Mesenchymal stem cell (in vitro differentiated cells and primary cell): ENCODE measurements at regions not wholly inside any gene's neighbourhood (a gene's known extent, or its start where the extent isn't known, plus 50 kb on each side); places are given as distances from the start of the nearest gene placed in this dataset.

Experiments
- DNase-seq: peaks from one replicate; pipeline ENCODE4 v3.0.0-alpha.2; 2013
- H2AFZ ChIP-seq: one replicate; pipeline ENCODE4 v1.6.1; 2013; ENCODE audit warnings: low read depth, mild to moderate bottlenecking, control low read depth, inconsistent platforms, low read length, moderate library complexity
- H2AK5ac ChIP-seq: 2 replicates; pipeline ENCODE4 v1.6.1; 2013; ENCODE audit warnings: low read length, moderate library complexity, mild to moderate bottlenecking, inconsistent platforms; ENCODE audit not compliant: severe bottlenecking
- H2BK120ac ChIP-seq: one replicate; pipeline ENCODE4 v1.6.1; 2013; ENCODE audit warnings: low read depth, mild to moderate bottlenecking, inconsistent platforms, low read length, moderate library complexity
- H2BK12ac ChIP-seq, 2 experiments: one replicate each; pipeline ENCODE4 v1.6.1; 2013; ENCODE audit warnings: inconsistent platforms in 2 of 2, low read length in 2 of 2, mild to moderate bottlenecking in 2 of 2, moderate library complexity in 2 of 2, control low read depth in 1 of 2
- H2BK15ac ChIP-seq: one replicate; pipeline ENCODE4 v1.6.1; 2013; ENCODE audit warnings: mild to moderate bottlenecking, low read depth, inconsistent platforms; ENCODE audit not compliant: poor library complexity, severe bottlenecking
- H2BK5ac ChIP-seq: 2 replicates; pipeline ENCODE4 v1.6.1; 2013; ENCODE audit warnings: low read depth, mild to moderate bottlenecking, low read length, control low read depth, inconsistent platforms; ENCODE audit not compliant: poor library complexity, severe bottlenecking
- H3K14ac ChIP-seq, 2 experiments: one replicate each; pipeline ENCODE4 v1.6.1; 2013; ENCODE audit warnings: inconsistent platforms in 2 of 2, low read length in 2 of 2, control low read depth in 1 of 2, mild to moderate bottlenecking in 1 of 2, moderate library complexity in 1 of 2
- H3K18ac ChIP-seq, 2 experiments: one replicate each; pipeline ENCODE4 v1.6.1; 2013; ENCODE audit warnings: inconsistent platforms in 2 of 2, low read length in 2 of 2, control low read depth in 1 of 2, low read depth in 1 of 2, mild to moderate bottlenecking in 1 of 2
- H3K23ac ChIP-seq, 2 experiments: one replicate each; pipeline ENCODE4 v1.6.1; 2013; ENCODE audit warnings: inconsistent platforms in 2 of 2, low read length in 2 of 2, mild to moderate bottlenecking in 2 of 2, moderate library complexity in 2 of 2, control low read depth in 1 of 2
- H3K27ac ChIP-seq: 2 replicates; pipeline ENCODE4 v1.5.1; 2013; ENCODE audit warnings: mild to moderate bottlenecking, moderate library complexity, low read length, control low read depth, inconsistent platforms; ENCODE audit not compliant: poor library complexity, severe bottlenecking
- H3K27me3 ChIP-seq, 2 experiments: 2 replicates each; pipeline versions ENCODE4 v1.6.1 to v1.7.0; 2013; ENCODE audit warnings: low read length in 2 of 2, mild to moderate bottlenecking in 2 of 2, moderate library complexity in 2 of 2, control low read depth in 1 of 2, inconsistent platforms in 1 of 2; ENCODE audit not compliant: control insufficient read depth in 1 of 2, insufficient read depth in 1 of 2
- H3K36me3 ChIP-seq, 2 experiments: 2 replicates each; pipeline versions ENCODE4 v1.6.1 to v1.7.0; 2013; ENCODE audit warnings: low read length in 2 of 2, control low read depth in 1 of 2, inconsistent platforms in 1 of 2, low read depth in 1 of 2, mild to moderate bottlenecking in 1 of 2; ENCODE audit not compliant: insufficient read depth in 2 of 2, control insufficient read depth in 1 of 2
- H3K4ac ChIP-seq, 2 experiments: one replicate each; pipeline ENCODE4 v1.6.1; 2013; ENCODE audit warnings: inconsistent platforms in 2 of 2, low read length in 2 of 2, mild to moderate bottlenecking in 2 of 2, moderate library complexity in 2 of 2, control low read depth in 1 of 2, low read depth in 1 of 2
- H3K4me1 ChIP-seq: 2 replicates; pipeline ENCODE4 v1.6.1; 2013; ENCODE audit warnings: low read depth, low read length, control low read depth; ENCODE audit not compliant: control insufficient read depth, insufficient read depth
- H3K4me2 ChIP-seq: 2 replicates; pipeline ENCODE4 v1.6.1; 2013; ENCODE audit warnings: low read length, mild to moderate bottlenecking, inconsistent platforms; ENCODE audit not compliant: poor library complexity, severe bottlenecking
- H3K4me3 ChIP-seq, 2 experiments: 2 replicates each; pipeline versions ENCODE4 v1.5.1 to v1.7.0; 2013; ENCODE audit warnings: low read length in 2 of 2, mild to moderate bottlenecking in 2 of 2, control low read depth in 1 of 2, low read depth in 1 of 2; ENCODE audit not compliant: insufficient read depth in 1 of 2
- H3K79me1 ChIP-seq: replicated peaks from 2 replicates; pipeline ENCODE4 v1.6.1; 2013; ENCODE audit warnings: mild to moderate bottlenecking, control low read depth, low read length, inconsistent platforms; ENCODE audit not compliant: poor library complexity, severe bottlenecking
- H3K9ac ChIP-seq: 2 replicates; pipeline ENCODE4 v1.7.0; 2013; ENCODE audit warnings: mild to moderate bottlenecking, low read length, moderate library complexity
- H3K9me3 ChIP-seq: 2 replicates; pipeline ENCODE4 v1.7.0; 2013; ENCODE audit warnings: mild to moderate bottlenecking, low read length; ENCODE audit not compliant: control insufficient read depth
- H4K8ac ChIP-seq: one replicate; pipeline ENCODE4 v1.6.1; 2013; ENCODE audit warnings: inconsistent platforms, mild to moderate bottlenecking, low read length, moderate library complexity
- H4K91ac ChIP-seq: one replicate; pipeline ENCODE4 v1.6.1; 2013; ENCODE audit warnings: mild to moderate bottlenecking, low read length, inconsistent platforms
- WGBS: methylation state at CpG from one replicate; pipeline ENCODE4 v1.1.7; 2013; ENCODE audit warnings: mixed read lengths; 5-methylcytosine and 5-hydroxymethylcytosine counted together

- Histone ChIP-seq H3K4me1 (no peaks in the 10 kb centered on the region), H3K18ac (no peak overlapping the region), H2AK5ac (no peak overlapping the region), H2BK5ac (no peak overlapping the region), H3K36me3 (no peaks in the 10 kb centered on the region), H3K14ac (no peak overlapping the region), H3K4me2 (no peak overlapping the region), H3K4ac (no peak overlapping the region), H2BK12ac (no peak overlapping the region), H3K9ac (no peak overlapping the region), H2BK120ac (no peak overlapping the region), H4K8ac (no peak overlapping the region), H4K91ac (no peak overlapping the region), H3K4me3 (no peak overlapping the region), H2BK15ac (no peak overlapping the region), H3K9me3 (peaks cover 6% of the 10 kb centered on the region), H2AFZ (no peak overlapping the region), H3K23ac (no peak overlapping the region), H3K79me1 (no peaks in the 10 kb centered on the region), H3K27ac (no peak overlapping the region), H3K27me3 (no peaks in the 10 kb centered on the region)
- DNase-seq = no peak
- WGBS = 100% methylated on average over 4 of the region's 4 CpGs
Observed at GRCh38 chr19:31171936-31172335, 177.3 kb downstream of the TSHZ3 start.

- 73% methylated on average over 1 of the region's 2 CpGs for WGBS
- H3K14ac ChIP-seq = no peak overlapping the region
- no peak overlapping the region for H2AK5ac ChIP-seq
- no peak overlapping the region for H3K23ac ChIP-seq
- no peak overlapping the region for H4K91ac ChIP-seq
- H3K79me1 ChIP-seq = no peaks in the 10 kb centered on the region
- H2BK12ac ChIP-seq = no peak overlapping the region
- H3K36me3 ChIP-seq = no peaks in the 10 kb centered on the region
- H3K4ac ChIP-seq = no peak overlapping the region
- no peak overlapping the region for H3K27ac ChIP-seq
- H3K18ac ChIP-seq = no peak overlapping the region
- H3K9ac ChIP-seq = no peak overlapping the region
- no peak for DNase-seq
- H3K4me2 ChIP-seq = no peak overlapping the region
- no peaks in the 10 kb centered on the region for H3K9me3 ChIP-seq
- H2AFZ ChIP-seq = no peak overlapping the region
- H2BK15ac ChIP-seq = no peak overlapping the region
- H3K4me1 ChIP-seq = peaks cover 2% of the 10 kb centered on the region
- no peaks in the 10 kb centered on the region for H3K27me3 ChIP-seq
- no peak overlapping the region for H2BK5ac ChIP-seq
- no peak overlapping the region for H2BK120ac ChIP-seq
- H4K8ac ChIP-seq = no peak overlapping the region
- H3K4me3 ChIP-seq = no peak overlapping the region
Observed at GRCh38 chr19:31170046-31170445, 179.2 kb downstream of the TSHZ3 start.

- Histone ChIP-seq H3K27me3 (no peaks in the 10 kb centered on the region), H2AK5ac (no peak overlapping the region), H2AFZ (no peak overlapping the region), H3K14ac (no peak overlapping the region), H3K79me1 (no peaks in the 10 kb centered on the region), H3K4me2 (no peak overlapping the region), H3K36me3 (no peaks in the 10 kb centered on the region), H2BK5ac (no peak overlapping the region), H3K4me1 (peaks cover 11% of the 10 kb centered on the region), H3K27ac (no peak overlapping the region), H3K23ac (no peak overlapping the region), H3K18ac (no peak overlapping the region), H3K9ac (no peak overlapping the region), H3K4me3 (no peak overlapping the region), H3K9me3 (no peaks in the 10 kb centered on the region), H3K4ac (peak overlapping the region in 1 of 2 experiments; percentile 24), H4K8ac (no peak overlapping the region), H4K91ac (no peak overlapping the region), H2BK12ac (no peak overlapping the region), H2BK120ac (no peak overlapping the region), H2BK15ac (no peak overlapping the region)
- WGBS = 83% methylated on average over 8 of the region's 8 CpGs
- no peak for DNase-seq
Observed at GRCh38 chr19:31168106-31168625, 181.1 kb downstream of the TSHZ3 start.

- no peak overlapping the region for H4K8ac ChIP-seq
- H3K9me3 ChIP-seq = no peaks in the 10 kb centered on the region
- no peak overlapping the region for H2BK5ac ChIP-seq
- no peak overlapping the region for H2BK15ac ChIP-seq
- H2BK120ac ChIP-seq = no peak overlapping the region
- H2AK5ac ChIP-seq = no peak overlapping the region
- no peak overlapping the region for H3K14ac ChIP-seq
- H4K91ac ChIP-seq = no peak overlapping the region
- peaks cover 11% of the 10 kb centered on the region for H3K4me1 ChIP-seq
- H3K4me3 ChIP-seq = no peak overlapping the region
- no peaks in the 10 kb centered on the region for H3K79me1 ChIP-seq
- no peak overlapping the region for H3K9ac ChIP-seq
- no peak overlapping the region for H3K27ac ChIP-seq
- no peaks in the 10 kb centered on the region for H3K36me3 ChIP-seq
- no peak overlapping the region for H2AFZ ChIP-seq
- DNase-seq = no peak
- H3K4me2 ChIP-seq = no peak overlapping the region
- H3K27me3 ChIP-seq = no peaks in the 10 kb centered on the region
- no peak overlapping the region for H3K18ac ChIP-seq
- WGBS = 65% methylated on average over 4 of the region's 8 CpGs
- no peak overlapping the region for H3K4ac ChIP-seq
- no peak overlapping the region for H3K23ac ChIP-seq
- no peak overlapping the region for H2BK12ac ChIP-seq
Observed at GRCh38 chr19:31167690-31168089, 181.5 kb downstream of the TSHZ3 start.
